Astrocyte (in vitro differentiated cells and primary cell): ENCODE measurements at regions not wholly inside any gene's neighbourhood (a gene's known extent, or its start where the extent isn't known, plus 50 kb on each side); places are given as distances from the start of the nearest gene placed in this dataset.

Experiments used
- EZH2 ChIP-seq: IDR thresholded peaks from 2 replicates; pipeline ENCODE4 v1.6.1; 2012; ENCODE audit warnings: mild to moderate bottlenecking, low read length, inconsistent platforms; ENCODE audit not compliant: insufficient read depth
- TF ChIP-seq, protein P1 (sequence below): IDR thresholded peaks from 2 replicates; pipeline ENCODE4 v1.5.1; 2011; ENCODE audit warnings: low read depth, mild to moderate bottlenecking, inconsistent platforms, low read length, moderate library complexity; ENCODE audit not compliant: insufficient read depth

DNA sequence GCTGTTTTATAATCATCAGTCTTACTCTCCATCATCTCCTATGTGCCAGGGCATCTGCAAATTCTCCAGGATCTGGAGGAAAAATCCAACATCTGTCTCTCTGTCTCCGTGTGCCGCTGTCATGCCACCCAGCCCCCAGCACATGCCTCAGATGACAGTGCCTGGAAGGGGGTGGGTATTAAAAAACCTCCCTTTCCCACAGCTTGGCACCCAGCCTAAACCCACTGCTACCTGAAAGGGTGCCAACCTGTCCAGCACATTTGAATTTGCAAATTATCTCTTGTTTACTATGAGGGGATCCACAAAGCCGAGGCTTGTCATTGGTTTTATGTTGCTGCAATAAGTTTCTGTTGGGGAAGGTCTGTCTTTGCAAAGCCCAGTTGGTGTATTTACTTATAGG is 73.1 kb downstream of the EMX2 start:
- TF ChIP-seq, protein P1, sequence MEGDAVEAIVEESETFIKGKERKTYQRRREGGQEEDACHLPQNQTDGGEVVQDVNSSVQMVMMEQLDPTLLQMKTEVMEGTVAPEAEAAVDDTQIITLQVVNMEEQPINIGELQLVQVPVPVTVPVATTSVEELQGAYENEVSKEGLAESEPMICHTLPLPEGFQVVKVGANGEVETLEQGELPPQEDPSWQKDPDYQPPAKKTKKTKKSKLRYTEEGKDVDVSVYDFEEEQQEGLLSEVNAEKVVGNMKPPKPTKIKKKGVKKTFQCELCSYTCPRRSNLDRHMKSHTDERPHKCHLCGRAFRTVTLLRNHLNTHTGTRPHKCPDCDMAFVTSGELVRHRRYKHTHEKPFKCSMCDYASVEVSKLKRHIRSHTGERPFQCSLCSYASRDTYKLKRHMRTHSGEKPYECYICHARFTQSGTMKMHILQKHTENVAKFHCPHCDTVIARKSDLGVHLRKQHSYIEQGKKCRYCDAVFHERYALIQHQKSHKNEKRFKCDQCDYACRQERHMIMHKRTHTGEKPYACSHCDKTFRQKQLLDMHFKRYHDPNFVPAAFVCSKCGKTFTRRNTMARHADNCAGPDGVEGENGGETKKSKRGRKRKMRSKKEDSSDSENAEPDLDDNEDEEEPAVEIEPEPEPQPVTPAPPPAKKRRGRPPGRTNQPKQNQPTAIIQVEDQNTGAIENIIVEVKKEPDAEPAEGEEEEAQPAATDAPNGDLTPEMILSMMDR: no peak
- no peak for TF ChIP-seq EZH2
